ENCODE measurements at regions not wholly inside any gene's neighbourhood (a gene's known extent, or its start where the extent isn't known, plus 50 kb on each side); places are given as distances from the start of the nearest gene placed in this dataset.

GRCh38 chr20:63085151-63085861, 78.5 kb upstream of the BHLHE23 start:
- H3K4me2 ChIP-seq (ENCODE audit: low read length), result no peak overlapping the region
- H3K4me1 ChIP-seq (ENCODE audit: control insufficient read depth, insufficient read depth, low read length), result no peaks in the 10 kb centered on the region
- H3K27me3 ChIP-seq (ENCODE audit: control insufficient read depth, insufficient read depth, low read length), result peaks cover 53% of the 10 kb centered on the region
- H3K4me3 ChIP-seq (ENCODE audit: low read length), result no peak overlapping the region
- no peak overlapping the region for H3K9ac ChIP-seq (ENCODE audit: low read depth, low read length)
- no peaks in the 10 kb centered on the region for H3K9me3 ChIP-seq (replicated peaks; ENCODE audit: low read length)
- H3K36me3 ChIP-seq (ENCODE audit: insufficient read depth, low read length), result no peaks in the 10 kb centered on the region

GRCh38 chr20:63084563-63084927, 77.8 kb upstream of the BHLHE23 start:
- no peaks in the 10 kb centered on the region for H3K36me3 ChIP-seq (ENCODE audit: insufficient read depth, low read length)
- no peak overlapping the region for H3K4me2 ChIP-seq (ENCODE audit: low read length)
- H3K9ac ChIP-seq (ENCODE audit: low read depth, low read length), result no peak overlapping the region
- no peaks in the 10 kb centered on the region for H3K4me1 ChIP-seq (ENCODE audit: control insufficient read depth, insufficient read depth, low read length)
- H3K4me3 ChIP-seq (ENCODE audit: low read length), result no peak overlapping the region
- H3K9me3 ChIP-seq (replicated peaks; ENCODE audit: low read length), result no peaks in the 10 kb centered on the region
- H3K27me3 ChIP-seq (ENCODE audit: control insufficient read depth, insufficient read depth, low read length), result peaks cover 53% of the 10 kb centered on the region

GRCh38 chr20:63083831-63084562, 77.2 kb upstream of the BHLHE23 start:
- H3K9ac ChIP-seq (ENCODE audit: low read depth, low read length), result no peak overlapping the region
- H3K4me2 ChIP-seq (ENCODE audit: low read length), result no peak overlapping the region
- H3K36me3 ChIP-seq (ENCODE audit: insufficient read depth, low read length), result no peaks in the 10 kb centered on the region
- peaks cover 53% of the 10 kb centered on the region for H3K27me3 ChIP-seq (ENCODE audit: control insufficient read depth, insufficient read depth, low read length)
- H3K4me1 ChIP-seq (ENCODE audit: control insufficient read depth, insufficient read depth, low read length), result no peaks in the 10 kb centered on the region
- H3K4me3 ChIP-seq (ENCODE audit: low read length), result no peak overlapping the region
- no peaks in the 10 kb centered on the region for H3K9me3 ChIP-seq (replicated peaks; ENCODE audit: low read length)

GRCh38 chr20:63082939-63083735, 76.4 kb upstream of the BHLHE23 start:
- Histone ChIP-seq H3K9ac (ENCODE audit: low read depth, low read length) (no peak overlapping the region), H3K9me3 (replicated peaks; ENCODE audit: low read length) (no peaks in the 10 kb centered on the region), H3K27me3 (ENCODE audit: control insufficient read depth, insufficient read depth, low read length) (peaks cover 52% of the 10 kb centered on the region), H3K4me1 (ENCODE audit: control insufficient read depth, insufficient read depth, low read length) (no peaks in the 10 kb centered on the region), H3K36me3 (ENCODE audit: insufficient read depth, low read length) (no peaks in the 10 kb centered on the region), H3K4me3 (ENCODE audit: low read length) (no peak overlapping the region), H3K4me2 (ENCODE audit: low read length) (no peak overlapping the region)

GRCh38 chr20:63082308-63082938, 75.7 kb upstream of the BHLHE23 start:
- H3K36me3 ChIP-seq (ENCODE audit: insufficient read depth, low read length), result no peaks in the 10 kb centered on the region
- no peak overlapping the region for H3K4me3 ChIP-seq (ENCODE audit: low read length)
- H3K9me3 ChIP-seq (replicated peaks; ENCODE audit: low read length), result no peaks in the 10 kb centered on the region
- no peak overlapping the region for H3K9ac ChIP-seq (ENCODE audit: low read depth, low read length)
- H3K27me3 ChIP-seq (ENCODE audit: control insufficient read depth, insufficient read depth, low read length), result peaks cover 46% of the 10 kb centered on the region
- H3K4me1 ChIP-seq (ENCODE audit: control insufficient read depth, insufficient read depth, low read length), result no peaks in the 10 kb centered on the region
- H3K4me2 ChIP-seq (ENCODE audit: low read length), result no peak overlapping the region

- H3K4me2 ChIP-seq (ENCODE audit: low read length), result no peak overlapping the region
- H3K9me3 ChIP-seq (replicated peaks; ENCODE audit: low read length), result no peaks in the 10 kb centered on the region
- H3K27me3 ChIP-seq (ENCODE audit: control insufficient read depth, insufficient read depth, low read length), result peaks cover 41% of the 10 kb centered on the region
Measured at GRCh38 chr20:63081831-63082230, 75.1 kb upstream of the BHLHE23 start.

GRCh38 chr20:63081351-63081750, 74.6 kb upstream of the BHLHE23 start:
- H3K27me3 ChIP-seq (ENCODE audit: control insufficient read depth, insufficient read depth, low read length), result peaks cover 41% of the 10 kb centered on the region
- no peak overlapping the region for H3K4me2 ChIP-seq (ENCODE audit: low read length)
- no peaks in the 10 kb centered on the region for H3K36me3 ChIP-seq (ENCODE audit: insufficient read depth, low read length)
- H3K4me3 ChIP-seq (ENCODE audit: low read length), result no peak overlapping the region
- H3K4me1 ChIP-seq (ENCODE audit: control insufficient read depth, insufficient read depth, low read length), result no peaks in the 10 kb centered on the region
- no peak overlapping the region for H3K9ac ChIP-seq (ENCODE audit: low read depth, low read length)
- no peaks in the 10 kb centered on the region for H3K9me3 ChIP-seq (replicated peaks; ENCODE audit: low read length)

More at GRCh38 chr20:63081831-63082230, 75.1 kb upstream of the BHLHE23 start:
- no peak overlapping the region for H3K9ac ChIP-seq (ENCODE audit: low read depth, low read length)
- no peaks in the 10 kb centered on the region for H3K4me1 ChIP-seq (ENCODE audit: control insufficient read depth, insufficient read depth, low read length)
- H3K36me3 ChIP-seq (ENCODE audit: insufficient read depth, low read length), result no peaks in the 10 kb centered on the region
- no peak overlapping the region for H3K4me3 ChIP-seq (ENCODE audit: low read length)

- H3K4me2 ChIP-seq (ENCODE audit: low read length), result no peak overlapping the region
- no peaks in the 10 kb centered on the region for H3K9me3 ChIP-seq (replicated peaks; ENCODE audit: low read length)
- no peak overlapping the region for H3K9ac ChIP-seq (ENCODE audit: low read depth, low read length)
- H3K4me3 ChIP-seq (ENCODE audit: low read length), result no peak overlapping the region
- H3K27me3 ChIP-seq (ENCODE audit: control insufficient read depth, insufficient read depth, low read length), result peaks cover 37% of the 10 kb centered on the region
- H3K36me3 ChIP-seq (ENCODE audit: insufficient read depth, low read length), result no peaks in the 10 kb centered on the region
- H3K4me1 ChIP-seq (ENCODE audit: control insufficient read depth, insufficient read depth, low read length), result no peaks in the 10 kb centered on the region
Measured at GRCh38 chr20:63080811-63081210, 74.0 kb upstream of the BHLHE23 start.

GRCh38 chr20:63080411-63080810, 73.6 kb upstream of the BHLHE23 start:
- no peaks in the 10 kb centered on the region for H3K9me3 ChIP-seq (replicated peaks; ENCODE audit: low read length)
- H3K36me3 ChIP-seq (ENCODE audit: insufficient read depth, low read length), result no peaks in the 10 kb centered on the region
- no peaks in the 10 kb centered on the region for H3K4me1 ChIP-seq (ENCODE audit: control insufficient read depth, insufficient read depth, low read length)
- no peak overlapping the region for H3K9ac ChIP-seq (ENCODE audit: low read depth, low read length)
- peaks cover 34% of the 10 kb centered on the region for H3K27me3 ChIP-seq (ENCODE audit: control insufficient read depth, insufficient read depth, low read length)
- H3K4me3 ChIP-seq (ENCODE audit: low read length), result no peak overlapping the region
- no peak overlapping the region for H3K4me2 ChIP-seq (ENCODE audit: low read length)

- Histone ChIP-seq H3K36me3 (ENCODE audit: insufficient read depth, low read length) (no peaks in the 10 kb centered on the region), H3K4me3 (ENCODE audit: low read length) (no peak overlapping the region), H3K27me3 (ENCODE audit: control insufficient read depth, insufficient read depth, low read length) (peaks cover 33% of the 10 kb centered on the region), H3K4me1 (ENCODE audit: control insufficient read depth, insufficient read depth, low read length) (no peaks in the 10 kb centered on the region), H3K9ac (ENCODE audit: low read depth, low read length) (no peak overlapping the region), H3K9me3 (replicated peaks; ENCODE audit: low read length) (no peaks in the 10 kb centered on the region), H3K4me2 (ENCODE audit: low read length) (no peak overlapping the region)
Measured at GRCh38 chr20:63079971-63080370, 73.2 kb upstream of the BHLHE23 start.

- Histone ChIP-seq H3K4me2 (ENCODE audit: low read length) (no peak overlapping the region), H3K4me3 (ENCODE audit: low read length) (no peak overlapping the region), H3K4me1 (ENCODE audit: control insufficient read depth, insufficient read depth, low read length) (no peaks in the 10 kb centered on the region), H3K9me3 (replicated peaks; ENCODE audit: low read length) (no peaks in the 10 kb centered on the region), H3K36me3 (ENCODE audit: insufficient read depth, low read length) (no peaks in the 10 kb centered on the region), H3K9ac (ENCODE audit: low read depth, low read length) (no peak overlapping the region), H3K27me3 (ENCODE audit: control insufficient read depth, insufficient read depth, low read length) (peaks cover 25% of the 10 kb centered on the region)
Measured at GRCh38 chr20:63077705-63078104, 70.9 kb upstream of the BHLHE23 start.

Measured in skeletal muscle satellite cell (primary cell).